OCI-LY3 (cell line): ENCODE measurements at regions not wholly inside any gene's neighbourhood (a gene's known extent, or its start where the extent isn't known, plus 50 kb on each side); places are given as distances from the start of the nearest gene placed in this dataset.

Experiments used
- H2AFZ ChIP-seq: fragments of 200-600, 300-600 bp; shearing (Covaris generic); 2 replicates; pipeline ENCODE4 v1.6.0; 2014; ENCODE audit warnings: antibody characterized with exemption, low read depth, low read length
- H3K27ac ChIP-seq: fragments of 200-600, 300-600 bp; sonication (generic); 2 replicates; pipeline ENCODE4 v1.5.1; 2014; ENCODE audit warnings: mild to moderate bottlenecking, low read length, moderate library complexity, mixed read lengths
- H3K27me3 ChIP-seq: fragments of 200-600, 300-600 bp; sonication (generic); 2 replicates; pipeline ENCODE4 v1.6.1; 2014; ENCODE audit warnings: low read depth, low read length, mixed read lengths
- H3K36me3 ChIP-seq: fragments of 200-600, 300-600 bp; sonication (generic); replicated peaks from 2 replicates; pipeline ENCODE3; 2014; ENCODE audit warnings: low read depth, low read length, mixed read lengths
- H3K4me1 ChIP-seq: fragments of 300-600, 200-600 bp; sonication (generic); 2 replicates; pipeline ENCODE4 v1.6.1; 2014; ENCODE audit warnings: low read length, mixed read lengths
- H3K4me2 ChIP-seq: fragments of 200-600, 300-600 bp; sonication (generic); 2 replicates; pipeline ENCODE4 v1.6.1; 2014; ENCODE audit warnings: low read length, mixed read lengths
- H3K4me3 ChIP-seq: fragments of 300-600, 200-600 bp; sonication (generic); 2 replicates; pipeline ENCODE4 v1.5.1; 2014; ENCODE audit warnings: antibody characterized with exemption, mild to moderate bottlenecking, low read length, moderate library complexity
- H3K79me2 ChIP-seq: fragments of 300-600, 200-600 bp; shearing (Covaris generic); 2 replicates; pipeline ENCODE4 v1.6.1; 2014; ENCODE audit warnings: mild to moderate bottlenecking, low read length, mixed read lengths
- H3K9ac ChIP-seq: fragments of 300-600, 200-600 bp; shearing (Covaris generic); 2 replicates; pipeline ENCODE4 v1.6.0; 2014; ENCODE audit warnings: mild to moderate bottlenecking, low read length, moderate library complexity
- H3K9me3 ChIP-seq: fragments of 200-600, 300-600 bp; shearing (Covaris generic); 2 replicates; pipeline ENCODE4 v1.6.1; 2014; ENCODE audit warnings: low read length, mixed read lengths; ENCODE audit not compliant: insufficient read depth
- H4K20me1 ChIP-seq: fragments of 200-600, 300-600 bp; sonication (generic); 2 replicates; pipeline ENCODE4 v1.6.1; 2016; ENCODE audit warnings: low read length, mixed read lengths; ENCODE audit not compliant: insufficient read depth
- EZH2phosphoT487 ChIP-seq: fragments of 200-600 bp; shearing (Covaris generic); IDR thresholded peaks from 2 replicates; pipeline ENCODE4 v1.6.1; 2018; ENCODE audit warnings: antibody characterized with exemption, mixed run types, low read depth
- TF ChIP-seq, protein P1 (sequence below): fragments of 200-600, 300-600 bp; sonication (generic); IDR thresholded peaks from 2 replicates; pipeline ENCODE4 v1.5.1; 2014; ENCODE audit warnings: antibody characterized with exemption, low read length, low read depth

- no peaks in the 10 kb centered on the region for H3K36me3 ChIP-seq
- no peak for TF ChIP-seq EZH2phosphoT487
- TF ChIP-seq, protein P1, sequence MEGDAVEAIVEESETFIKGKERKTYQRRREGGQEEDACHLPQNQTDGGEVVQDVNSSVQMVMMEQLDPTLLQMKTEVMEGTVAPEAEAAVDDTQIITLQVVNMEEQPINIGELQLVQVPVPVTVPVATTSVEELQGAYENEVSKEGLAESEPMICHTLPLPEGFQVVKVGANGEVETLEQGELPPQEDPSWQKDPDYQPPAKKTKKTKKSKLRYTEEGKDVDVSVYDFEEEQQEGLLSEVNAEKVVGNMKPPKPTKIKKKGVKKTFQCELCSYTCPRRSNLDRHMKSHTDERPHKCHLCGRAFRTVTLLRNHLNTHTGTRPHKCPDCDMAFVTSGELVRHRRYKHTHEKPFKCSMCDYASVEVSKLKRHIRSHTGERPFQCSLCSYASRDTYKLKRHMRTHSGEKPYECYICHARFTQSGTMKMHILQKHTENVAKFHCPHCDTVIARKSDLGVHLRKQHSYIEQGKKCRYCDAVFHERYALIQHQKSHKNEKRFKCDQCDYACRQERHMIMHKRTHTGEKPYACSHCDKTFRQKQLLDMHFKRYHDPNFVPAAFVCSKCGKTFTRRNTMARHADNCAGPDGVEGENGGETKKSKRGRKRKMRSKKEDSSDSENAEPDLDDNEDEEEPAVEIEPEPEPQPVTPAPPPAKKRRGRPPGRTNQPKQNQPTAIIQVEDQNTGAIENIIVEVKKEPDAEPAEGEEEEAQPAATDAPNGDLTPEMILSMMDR, result no peak
- no peaks in the 10 kb centered on the region for H3K4me1 ChIP-seq
- no peak overlapping the region for H3K27ac ChIP-seq
- H3K4me3 ChIP-seq, result no peak overlapping the region
- H2AFZ ChIP-seq, result no peak overlapping the region
- no peaks in the 10 kb centered on the region for H3K9me3 ChIP-seq
- H3K4me2 ChIP-seq, result no peak overlapping the region
- no peaks in the 10 kb centered on the region for H4K20me1 ChIP-seq
- no peaks in the 10 kb centered on the region for H3K27me3 ChIP-seq
- H3K79me2 ChIP-seq, result no peaks in the 10 kb centered on the region
- H3K9ac ChIP-seq, result no peak overlapping the region
Observed at GRCh38 chr5:79871364-79872120, 119.5 kb downstream of the MTX3 start.

- no peaks in the 10 kb centered on the region for H3K4me1 ChIP-seq
- no peaks in the 10 kb centered on the region for H3K79me2 ChIP-seq
- H3K9me3 ChIP-seq, result no peaks in the 10 kb centered on the region
- H3K4me3 ChIP-seq, result no peak overlapping the region
- no peaks in the 10 kb centered on the region for H4K20me1 ChIP-seq
- no peak overlapping the region for H3K4me2 ChIP-seq
- H2AFZ ChIP-seq, result no peak overlapping the region
- no peak overlapping the region for H3K9ac ChIP-seq
- no peaks in the 10 kb centered on the region for H3K36me3 ChIP-seq
- H3K27ac ChIP-seq, result no peak overlapping the region
- no peaks in the 10 kb centered on the region for H3K27me3 ChIP-seq
- TF ChIP-seq EZH2phosphoT487, result no peak
- TF ChIP-seq, protein P1, result no peak
Observed at GRCh38 chr5:79868163-79868670, 122.8 kb downstream of the MTX3 start.

DNA sequence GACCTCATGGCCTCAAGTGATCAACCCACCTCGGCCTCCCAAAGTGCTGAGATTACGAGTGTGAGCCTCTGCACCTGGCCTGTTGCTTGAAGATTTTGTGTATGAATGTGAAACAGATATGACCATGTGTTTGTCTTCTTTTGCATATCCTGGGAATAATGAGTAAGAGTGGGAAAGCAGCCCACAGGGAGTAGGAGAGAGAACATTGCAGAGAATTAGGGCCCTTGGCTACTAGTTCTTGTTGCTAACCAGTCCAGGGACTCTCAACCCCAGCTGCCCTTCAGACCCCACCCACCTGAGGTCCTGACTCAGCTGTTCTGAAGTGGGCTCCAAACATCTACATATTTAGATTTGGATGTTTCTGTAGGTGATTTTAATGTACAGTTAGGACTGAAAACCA, 125.5 kb downstream of the MTX3 start:
- H3K36me3 ChIP-seq, result no peaks in the 10 kb centered on the region
- H3K4me2 ChIP-seq, result no peak overlapping the region
- no peak overlapping the region for H3K27ac ChIP-seq
- no peaks in the 10 kb centered on the region for H3K79me2 ChIP-seq
- no peaks in the 10 kb centered on the region for H3K4me1 ChIP-seq
- no peak for TF ChIP-seq EZH2phosphoT487
- TF ChIP-seq, protein P1, result no peak
- H3K4me3 ChIP-seq, result no peak overlapping the region
- H4K20me1 ChIP-seq, result no peaks in the 10 kb centered on the region
- no peaks in the 10 kb centered on the region for H3K27me3 ChIP-seq
- H3K9me3 ChIP-seq, result no peaks in the 10 kb centered on the region
- no peak overlapping the region for H3K9ac ChIP-seq
- no peak overlapping the region for H2AFZ ChIP-seq

DNA sequence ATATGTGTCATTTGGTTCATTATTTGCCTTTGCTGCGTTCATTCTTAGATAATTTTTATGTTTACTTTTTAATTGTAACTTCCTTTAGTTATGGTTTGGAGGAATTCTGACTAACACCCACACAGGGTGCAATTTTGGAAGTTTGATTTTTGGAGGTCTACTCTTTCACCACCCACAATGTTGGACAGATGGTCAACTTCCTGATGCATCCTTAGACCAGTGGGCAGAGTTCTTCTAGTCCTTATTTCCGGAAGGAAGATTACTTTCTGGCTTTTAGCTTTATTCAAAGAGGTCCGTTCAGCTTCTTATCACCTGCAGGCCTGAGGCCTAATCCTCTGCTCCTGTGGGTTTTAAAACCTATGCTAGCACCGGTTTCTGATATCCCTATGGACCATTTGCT, 126.7 kb downstream of the MTX3 start:
- H3K79me2 ChIP-seq, result no peaks in the 10 kb centered on the region
- no peaks in the 10 kb centered on the region for H3K27me3 ChIP-seq
- H3K4me1 ChIP-seq, result no peaks in the 10 kb centered on the region
- no peak overlapping the region for H3K9ac ChIP-seq
- no peak overlapping the region for H3K4me2 ChIP-seq
- H2AFZ ChIP-seq, result no peak overlapping the region
- H3K27ac ChIP-seq, result no peak overlapping the region
- no peaks in the 10 kb centered on the region for H3K36me3 ChIP-seq
- no peak for TF ChIP-seq EZH2phosphoT487
- TF ChIP-seq, protein P1, result no peak
- H3K4me3 ChIP-seq, result no peak overlapping the region
- H4K20me1 ChIP-seq, result no peaks in the 10 kb centered on the region
- H3K9me3 ChIP-seq, result no peaks in the 10 kb centered on the region
